SK-N-SH (cell line): ENCODE measurements at regions not wholly inside any gene's neighbourhood (a gene's known extent, or its start where the extent isn't known, plus 50 kb on each side); places are given as distances from the start of the nearest gene placed in this dataset.

Experiments
- CTCF ChIA-PET: fragments of 300-600, 350-600 bp; formaldehyde crosslinking; extraction: SDS; loops from one replicate; lab custom pipeline; 2021; lab: Yijun Ruan, JAX
- POLR2A ChIA-PET: fragments of 350-600 bp; sonication (Branson Sonifier 250); formaldehyde crosslinking; extraction: SDS; loops from one replicate; lab custom pipeline; 2020; ENCODE audit warnings: antibody characterized with exemption, inconsistent platforms; lab: Yijun Ruan, JAX
- DNase-seq: peaks from one replicate; pipeline ENCODE4 v3.0.0; 2012
- H2AFZ ChIP-seq: fragments of 200-600 bp; sonication (generic); 2 replicates; pipeline ENCODE4 v1.8.1; 2016; ENCODE audit warnings: antibody characterized with exemption, mild to moderate bottlenecking, low read depth
- H3F3A ChIP-seq: fragments of 200-600 bp; sonication (generic); replicated peaks from 2 replicates; pipeline ENCODE3; 2016; ENCODE audit warnings: antibody characterized with exemption, mild to moderate bottlenecking; ENCODE audit not compliant: insufficient read depth
- H3K27ac ChIP-seq, 2 experiments: fragments of 200-500 bp in 1 of 2; fragments of 200-600 bp in 1 of 2; sonication (Bioruptor generic) in 1 of 2; sonication (generic), shearing (Covaris generic) in 1 of 2; 2 replicates each; pipeline versions ENCODE4 v1.5.1 to v1.6.1; 2014 to 2016; ENCODE audit warnings: low read depth in 2 of 2, inconsistent platforms in 1 of 2, low read length in 1 of 2, mild to moderate bottlenecking in 1 of 2, mixed read lengths in 1 of 2
- H3K27me3 ChIP-seq: fragments of 200-600 bp; sonication (generic), shearing (Covaris generic); 2 replicates; pipeline ENCODE4 v1.6.1; 2016; ENCODE audit warnings: mixed run types; ENCODE audit not compliant: insufficient read depth
- H3K36me3 ChIP-seq, 2 experiments: fragments of 200-500 bp in 1 of 2; fragments of 200-600 bp in 1 of 2; sonication (Bioruptor generic) in 1 of 2; sonication (generic) in 1 of 2; replicated peaks in 1 of 2; 2 replicates each; pipeline versions ENCODE3 to v1.5.1; 2014 to 2016; ENCODE audit warnings: low read length in 1 of 2, mild to moderate bottlenecking in 1 of 2; ENCODE audit not compliant: insufficient read depth in 2 of 2, control insufficient read depth in 1 of 2
- H3K4me1 ChIP-seq, 2 experiments: fragments of 200-500 bp in 1 of 2; fragments of 200-600 bp in 1 of 2; sonication (Bioruptor generic) in 1 of 2; sonication (generic), shearing (Covaris generic) in 1 of 2; 2 replicates each; pipeline versions ENCODE4 v1.5.1 to v1.6.1; 2014 to 2016; ENCODE audit warnings: low read depth in 1 of 2, low read length in 1 of 2, mixed run types in 1 of 2; ENCODE audit not compliant: insufficient read depth in 2 of 2, control insufficient read depth in 1 of 2
- H3K4me2 ChIP-seq: fragments of 200-600 bp; sonication (generic), shearing (Covaris generic); 2 replicates; pipeline ENCODE4 v1.6.1; 2017; ENCODE audit warnings: mixed run types
- H3K4me3 ChIP-seq, 2 experiments: fragments of 200-500 bp in 1 of 2; fragments of 200-600 bp in 1 of 2; sonication (Bioruptor generic) in 1 of 2; sonication (generic), shearing (Covaris generic) in 1 of 2; 2 replicates each; pipeline versions ENCODE4 v1.5.1 to v1.8.1; 2014 to 2016; ENCODE audit warnings: low read depth in 2 of 2, inconsistent platforms in 1 of 2, low read length in 1 of 2, mild to moderate bottlenecking in 1 of 2, mixed read lengths in 1 of 2, moderate library complexity in 1 of 2
- H3K79me2 ChIP-seq: fragments of 200-600 bp; sonication (generic); 2 replicates; pipeline ENCODE4 v1.8.1; 2017; ENCODE audit warnings: mild to moderate bottlenecking; ENCODE audit not compliant: insufficient read depth
- H3K9ac ChIP-seq: fragments of 200-600 bp; sonication (generic); 2 replicates; pipeline ENCODE4 v1.6.1; 2017; ENCODE audit warnings: mixed run types
- H3K9me2 ChIP-seq: fragments of 200-600 bp; sonication (generic); 2 replicates; pipeline ENCODE4 v1.6.1; 2017; ENCODE audit warnings: mixed run types
- H3K9me3 ChIP-seq: fragments of 200-600 bp; sonication (generic); 2 replicates; pipeline ENCODE4 v1.6.1; 2017; ENCODE audit warnings: mixed run types, mild to moderate bottlenecking, moderate library complexity
- H4K20me1 ChIP-seq: fragments of 200-600 bp; sonication (generic); 2 replicates; pipeline ENCODE4 v1.6.1; 2017; ENCODE audit warnings: mild to moderate bottlenecking, mixed run types; ENCODE audit not compliant: insufficient read depth
- CHD2 ChIP-seq: fragments of 150-350 bp; IDR thresholded peaks from 2 replicates; pipeline ENCODE4 v1.6.1; 2018; ENCODE audit warnings: low read length; ENCODE audit not compliant: partially characterized antibody
- ELF1 ChIP-seq: IDR thresholded peaks from 2 replicates; pipeline ENCODE4 v1.4.0; 2012
- EP300 ChIP-seq, 2 experiments: IDR thresholded peaks; 2 replicates each; pipeline versions ENCODE4 v1.4.0 to v1.6.1; 2012; ENCODE audit warnings: borderline replicate concordance in 1 of 2, low read depth in 1 of 2, low read length in 1 of 2
- FOSL2 ChIP-seq: IDR thresholded peaks from 2 replicates; pipeline ENCODE4 v1.4.0; 2012; ENCODE audit warnings: low read depth, mild to moderate bottlenecking, moderate library complexity, borderline replicate concordance
- FOXJ3 ChIP-seq: sonication (generic); formaldehyde crosslinking; IDR thresholded peaks from 2 replicates; pipeline ENCODE4 v1.5.1; 2020; ENCODE audit warnings: mild to moderate bottlenecking, missing genetic modification reagents
- FOXM1 ChIP-seq: IDR thresholded peaks from 2 replicates; pipeline ENCODE4 v1.4.0; 2012; ENCODE audit warnings: low read depth, mild to moderate bottlenecking
- GABPA ChIP-seq: IDR thresholded peaks from 2 replicates; pipeline ENCODE4 v1.4.0; 2012; ENCODE audit warnings: low read depth, mild to moderate bottlenecking
- GATA2 ChIP-seq: sonication (generic); formaldehyde crosslinking; IDR thresholded peaks from 2 replicates; pipeline ENCODE4 v1.5.0; 2020; ENCODE audit warnings: mild to moderate bottlenecking, missing genetic modification reagents
- JUND ChIP-seq: IDR thresholded peaks from 2 replicates; pipeline ENCODE4 v1.4.0; 2012
- NFIC ChIP-seq: IDR thresholded peaks from 2 replicates; pipeline ENCODE4 v1.4.0; 2012; ENCODE audit warnings: borderline replicate concordance
- NRF1 ChIP-seq: IDR thresholded peaks from 2 replicates; pipeline ENCODE4 v1.6.1; 2012; ENCODE audit warnings: low read depth, mild to moderate bottlenecking, low read length
- POLR2AphosphoS5 ChIP-seq: IDR thresholded peaks from 2 replicates; pipeline ENCODE4 v1.6.1; 2012; ENCODE audit warnings: low read depth, low read length
- RAD21 ChIP-seq: IDR thresholded peaks from 2 replicates; pipeline ENCODE4 v1.6.1; 2012; ENCODE audit warnings: mild to moderate bottlenecking, low read length
- RXRA ChIP-seq: IDR thresholded peaks from 2 replicates; pipeline ENCODE4 v1.4.0; 2012; ENCODE audit warnings: low read depth, mild to moderate bottlenecking, borderline replicate concordance
- SMC3 ChIP-seq: IDR thresholded peaks from 2 replicates; pipeline ENCODE4 v1.6.1; 2012; ENCODE audit warnings: low read depth, low read length, improper control_type of control experiment
- TAF1 ChIP-seq: IDR thresholded peaks from 2 replicates; pipeline ENCODE4 v1.6.1; 2012; ENCODE audit warnings: low read depth, mild to moderate bottlenecking, low read length, moderate library complexity, borderline replicate concordance
- TCF12 ChIP-seq: IDR thresholded peaks from 2 replicates; pipeline ENCODE4 v1.4.0; 2012
- TEAD4 ChIP-seq: IDR thresholded peaks from 2 replicates; pipeline ENCODE4 v1.4.0; 2012; ENCODE audit warnings: mild to moderate bottlenecking, borderline replicate concordance; ENCODE audit not compliant: insufficient read depth
- WGBS: methylation state at CpG from one replicate; pipeline ENCODE4 v1.1.6; 2017; ENCODE audit warnings: low lambda C conversion rate; 5-methylcytosine and 5-hydroxymethylcytosine counted together
- TF ChIP-seq, protein P1 (sequence below): IDR thresholded peaks from 2 replicates; pipeline ENCODE4; 2012
- TF ChIP-seq, protein P2 (sequence below): IDR thresholded peaks from 2 replicates; pipeline ENCODE4 v1.6.1; 2012; ENCODE audit warnings: mild to moderate bottlenecking, low read depth, low read length, moderate library complexity
- TF ChIP-seq, protein P3 (sequence below): fragments of 150-350 bp; IDR thresholded peaks from 2 replicates; pipeline ENCODE4 v1.6.1; 2016; ENCODE audit warnings: mild to moderate bottlenecking, low read depth, low read length
- TF ChIP-seq, protein P4 (sequence below): IDR thresholded peaks from 2 replicates; pipeline ENCODE4 v1.4.0; 2012; ENCODE audit warnings: low read depth
- TF ChIP-seq, protein P5 (sequence below): IDR thresholded peaks from 2 replicates; pipeline ENCODE4 v1.4.0; 2012; ENCODE audit warnings: low read depth, borderline replicate concordance
- TF ChIP-seq, protein P6 (sequence below): IDR thresholded peaks from 2 replicates; pipeline ENCODE4 v1.4.0; 2012; ENCODE audit warnings: low read depth, borderline replicate concordance
- TF ChIP-seq, protein P7 (sequence below): fragments of 150-350 bp; IDR thresholded peaks from 2 replicates; pipeline ENCODE4 v1.6.1; 2017; ENCODE audit warnings: antibody characterized with exemption, low read length, low read depth, borderline replicate concordance

DNA sequence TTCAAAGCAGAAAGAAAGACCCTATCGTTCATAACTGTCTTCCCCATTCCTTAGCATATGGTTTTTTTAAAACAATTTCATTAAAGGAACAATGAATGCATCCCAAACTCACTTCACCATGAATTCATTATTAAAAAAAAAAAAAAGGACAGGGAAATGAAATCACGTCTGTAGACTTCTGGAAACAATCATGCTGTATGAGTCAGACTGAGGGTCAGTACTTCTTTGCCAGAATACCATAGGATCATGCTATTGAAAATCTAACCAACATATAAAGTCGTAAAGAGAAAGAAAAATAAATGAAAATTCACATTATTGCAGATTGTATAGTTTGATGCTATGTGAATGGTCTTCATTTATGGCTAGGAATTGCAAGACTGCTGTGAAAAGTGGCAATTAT is 144.4 kb downstream of the PCDH18 start:
- Histone ChIP-seq H3F3A (peaks cover 19% of the 10 kb centered on the region), H3K9ac (no peak overlapping the region), H3K36me3 (no peaks in the 10 kb centered on the region), H3K79me2 (no peaks in the 10 kb centered on the region), H2AFZ (peak overlapping the region; percentile 63; the same call in 1 of the 2 replicates), H3K4me2 (peak overlapping the region; percentile 56), H3K27ac (peak overlapping the region; percentile 77 to 82), H3K4me1 (peaks cover 23 to 28% of the 10 kb centered on the region in 2 experiments; a peak in 3 of 4 replicates), H3K27me3 (no peaks in the 10 kb centered on the region), H3K9me2 (no peaks in the 10 kb centered on the region; the same call in 1 of the 2 replicates), H3K4me3 (no peak overlapping the region), H4K20me1 (no peaks in the 10 kb centered on the region), H3K9me3 (no peaks in the 10 kb centered on the region)
- no peak for DNase-seq
- CTCF ChIA-PET, result interaction anchor here (1.2 kb wide), 1 partner anchor 30 kb away, joined by 3 read pairs; no protein-coding TSS in a partner anchor
- POLR2A ChIA-PET, result no interaction called here
- WGBS, result 8% methylated on average over 3 of the region's 3 CpGs
- no peak for TF ChIP-seq GATA2 (CRISPR knock-in tag)
- TF ChIP-seq, protein P1, sequence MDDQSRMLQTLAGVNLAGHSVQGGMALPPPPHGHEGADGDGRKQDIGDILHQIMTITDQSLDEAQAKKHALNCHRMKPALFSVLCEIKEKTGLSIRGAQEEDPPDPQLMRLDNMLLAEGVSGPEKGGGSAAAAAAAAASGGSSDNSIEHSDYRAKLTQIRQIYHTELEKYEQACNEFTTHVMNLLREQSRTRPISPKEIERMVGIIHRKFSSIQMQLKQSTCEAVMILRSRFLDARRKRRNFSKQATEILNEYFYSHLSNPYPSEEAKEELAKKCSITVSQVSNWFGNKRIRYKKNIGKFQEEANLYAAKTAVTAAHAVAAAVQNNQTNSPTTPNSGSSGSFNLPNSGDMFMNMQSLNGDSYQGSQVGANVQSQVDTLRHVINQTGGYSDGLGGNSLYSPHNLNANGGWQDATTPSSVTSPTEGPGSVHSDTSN, result peak; percentile 82
- TF ChIP-seq, protein P2, sequence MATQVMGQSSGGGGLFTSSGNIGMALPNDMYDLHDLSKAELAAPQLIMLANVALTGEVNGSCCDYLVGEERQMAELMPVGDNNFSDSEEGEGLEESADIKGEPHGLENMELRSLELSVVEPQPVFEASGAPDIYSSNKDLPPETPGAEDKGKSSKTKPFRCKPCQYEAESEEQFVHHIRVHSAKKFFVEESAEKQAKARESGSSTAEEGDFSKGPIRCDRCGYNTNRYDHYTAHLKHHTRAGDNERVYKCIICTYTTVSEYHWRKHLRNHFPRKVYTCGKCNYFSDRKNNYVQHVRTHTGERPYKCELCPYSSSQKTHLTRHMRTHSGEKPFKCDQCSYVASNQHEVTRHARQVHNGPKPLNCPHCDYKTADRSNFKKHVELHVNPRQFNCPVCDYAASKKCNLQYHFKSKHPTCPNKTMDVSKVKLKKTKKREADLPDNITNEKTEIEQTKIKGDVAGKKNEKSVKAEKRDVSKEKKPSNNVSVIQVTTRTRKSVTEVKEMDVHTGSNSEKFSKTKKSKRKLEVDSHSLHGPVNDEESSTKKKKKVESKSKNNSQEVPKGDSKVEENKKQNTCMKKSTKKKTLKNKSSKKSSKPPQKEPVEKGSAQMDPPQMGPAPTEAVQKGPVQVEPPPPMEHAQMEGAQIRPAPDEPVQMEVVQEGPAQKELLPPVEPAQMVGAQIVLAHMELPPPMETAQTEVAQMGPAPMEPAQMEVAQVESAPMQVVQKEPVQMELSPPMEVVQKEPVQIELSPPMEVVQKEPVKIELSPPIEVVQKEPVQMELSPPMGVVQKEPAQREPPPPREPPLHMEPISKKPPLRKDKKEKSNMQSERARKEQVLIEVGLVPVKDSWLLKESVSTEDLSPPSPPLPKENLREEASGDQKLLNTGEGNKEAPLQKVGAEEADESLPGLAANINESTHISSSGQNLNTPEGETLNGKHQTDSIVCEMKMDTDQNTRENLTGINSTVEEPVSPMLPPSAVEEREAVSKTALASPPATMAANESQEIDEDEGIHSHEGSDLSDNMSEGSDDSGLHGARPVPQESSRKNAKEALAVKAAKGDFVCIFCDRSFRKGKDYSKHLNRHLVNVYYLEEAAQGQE, result no peak
- TF ChIP-seq NFIC, result peak; percentile 80
- peak; percentile 69 to 80; a peak in 3 of 4 replicates for TF ChIP-seq EP300 (IDR thresholded peaks at IDR 0.05; ENCODE audit: borderline replicate concordance in 1 of 2, low read depth in 1 of 2, low read length in 1 of 2)
- TF ChIP-seq FOXM1, result no peak
- TF ChIP-seq, protein P3, sequence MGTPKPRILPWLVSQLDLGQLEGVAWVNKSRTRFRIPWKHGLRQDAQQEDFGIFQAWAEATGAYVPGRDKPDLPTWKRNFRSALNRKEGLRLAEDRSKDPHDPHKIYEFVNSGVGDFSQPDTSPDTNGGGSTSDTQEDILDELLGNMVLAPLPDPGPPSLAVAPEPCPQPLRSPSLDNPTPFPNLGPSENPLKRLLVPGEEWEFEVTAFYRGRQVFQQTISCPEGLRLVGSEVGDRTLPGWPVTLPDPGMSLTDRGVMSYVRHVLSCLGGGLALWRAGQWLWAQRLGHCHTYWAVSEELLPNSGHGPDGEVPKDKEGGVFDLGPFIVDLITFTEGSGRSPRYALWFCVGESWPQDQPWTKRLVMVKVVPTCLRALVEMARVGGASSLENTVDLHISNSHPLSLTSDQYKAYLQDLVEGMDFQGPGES, result no peak
- TF ChIP-seq, protein P4, sequence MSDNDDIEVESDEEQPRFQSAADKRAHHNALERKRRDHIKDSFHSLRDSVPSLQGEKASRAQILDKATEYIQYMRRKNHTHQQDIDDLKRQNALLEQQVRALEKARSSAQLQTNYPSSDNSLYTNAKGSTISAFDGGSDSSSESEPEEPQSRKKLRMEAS, result no peak
- TF ChIP-seq TEAD4, result peak; percentile 35; the same call in 1 of the 2 replicates
- TF ChIP-seq RXRA, result 0 out of 2 replicates have a peak, but pooled peaks have one; percentile 8
- TF ChIP-seq NRF1, result no peak
- TF ChIP-seq ELF1, result no peak; the same call in 1 of the 2 replicates
- TF ChIP-seq JUND, result peak; percentile 91
- no peak for TF ChIP-seq TAF1
- peak; percentile 75; the same call in 1 of the 2 replicates for TF ChIP-seq POLR2AphosphoS5
- 0 out of 2 replicates have a peak, but pooled peaks have one; percentile 8 for TF ChIP-seq RAD21
- TF ChIP-seq CHD2, result no peak
- TF ChIP-seq FOXJ3 (CRISPR knock-in tag), result no peak
- peak; percentile 91 for TF ChIP-seq FOSL2
- TF ChIP-seq, protein P5, sequence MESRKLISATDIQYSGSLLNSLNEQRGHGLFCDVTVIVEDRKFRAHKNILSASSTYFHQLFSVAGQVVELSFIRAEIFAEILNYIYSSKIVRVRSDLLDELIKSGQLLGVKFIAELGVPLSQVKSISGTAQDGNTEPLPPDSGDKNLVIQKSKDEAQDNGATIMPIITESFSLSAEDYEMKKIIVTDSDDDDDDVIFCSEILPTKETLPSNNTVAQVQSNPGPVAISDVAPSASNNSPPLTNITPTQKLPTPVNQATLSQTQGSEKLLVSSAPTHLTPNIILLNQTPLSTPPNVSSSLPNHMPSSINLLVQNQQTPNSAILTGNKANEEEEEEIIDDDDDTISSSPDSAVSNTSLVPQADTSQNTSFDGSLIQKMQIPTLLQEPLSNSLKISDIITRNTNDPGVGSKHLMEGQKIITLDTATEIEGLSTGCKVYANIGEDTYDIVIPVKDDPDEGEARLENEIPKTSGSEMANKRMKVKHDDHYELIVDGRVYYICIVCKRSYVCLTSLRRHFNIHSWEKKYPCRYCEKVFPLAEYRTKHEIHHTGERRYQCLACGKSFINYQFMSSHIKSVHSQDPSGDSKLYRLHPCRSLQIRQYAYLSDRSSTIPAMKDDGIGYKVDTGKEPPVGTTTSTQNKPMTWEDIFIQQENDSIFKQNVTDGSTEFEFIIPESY, result no peak
- TF ChIP-seq GABPA, result no peak
- TF ChIP-seq, protein P6, sequence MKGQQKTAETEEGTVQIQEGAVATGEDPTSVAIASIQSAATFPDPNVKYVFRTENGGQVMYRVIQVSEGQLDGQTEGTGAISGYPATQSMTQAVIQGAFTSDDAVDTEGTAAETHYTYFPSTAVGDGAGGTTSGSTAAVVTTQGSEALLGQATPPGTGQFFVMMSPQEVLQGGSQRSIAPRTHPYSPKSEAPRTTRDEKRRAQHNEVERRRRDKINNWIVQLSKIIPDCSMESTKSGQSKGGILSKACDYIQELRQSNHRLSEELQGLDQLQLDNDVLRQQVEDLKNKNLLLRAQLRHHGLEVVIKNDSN, result no peak
- no peak for TF ChIP-seq SMC3
- TF ChIP-seq, protein P7, sequence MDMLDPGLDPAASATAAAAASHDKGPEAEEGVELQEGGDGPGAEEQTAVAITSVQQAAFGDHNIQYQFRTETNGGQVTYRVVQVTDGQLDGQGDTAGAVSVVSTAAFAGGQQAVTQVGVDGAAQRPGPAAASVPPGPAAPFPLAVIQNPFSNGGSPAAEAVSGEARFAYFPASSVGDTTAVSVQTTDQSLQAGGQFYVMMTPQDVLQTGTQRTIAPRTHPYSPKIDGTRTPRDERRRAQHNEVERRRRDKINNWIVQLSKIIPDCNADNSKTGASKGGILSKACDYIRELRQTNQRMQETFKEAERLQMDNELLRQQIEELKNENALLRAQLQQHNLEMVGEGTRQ, result no peak
- TF ChIP-seq TCF12, result peak; percentile 99
